Fibroblast of gingiva (primary cell): ENCODE measurements at regions not wholly inside any gene's neighbourhood (a gene's known extent, or its start where the extent isn't known, plus 50 kb on each side); places are given as distances from the start of the nearest gene placed in this dataset.
"Not testable (repeated sequence)": the region's sequence is repeated elsewhere in the genome, so short reads cannot be mapped to it uniquely, and the experiment has no call there.

Experiments
- DNase-seq: peaks from one replicate; pipeline ENCODE4 v3.0.0-alpha.2; 2011; ENCODE audit warnings: low read depth

GRCh38 chr12:19625551-19625950, 186.3 kb downstream of the AEBP2 start:
- DNase-seq = not testable (repeated sequence)

- DNase-seq = no peak
Observed at GRCh38 chr12:19627719-19628118, 188.4 kb downstream of the AEBP2 start.

GRCh38 chr12:19630536-19630935, 191.2 kb downstream of the AEBP2 start:
- DNase-seq = no peak

- no peak for DNase-seq
Observed at GRCh38 chr12:19633194-19633593, 193.9 kb downstream of the AEBP2 start.

GRCh38 chr12:19633641-19634040, 194.3 kb downstream of the AEBP2 start:
- DNase-seq = no peak

- DNase-seq = no peak
Observed at GRCh38 chr12:19639781-19640415, 200.6 kb downstream of the AEBP2 start.

- peak; percentile 43 for DNase-seq
Observed at GRCh38 chr12:19641235-19642080, 202.2 kb downstream of the AEBP2 start.

- no peak for DNase-seq
Observed at GRCh38 chr12:19642345-19642744, 203.1 kb downstream of the AEBP2 start.

- DNase-seq = peak; percentile 44
Observed at GRCh38 chr12:19643635-19644034, 204.3 kb downstream of the AEBP2 start.

- DNase-seq = no peak
Observed at GRCh38 chr12:19644571-19644970, 205.3 kb downstream of the AEBP2 start.

GRCh38 chr12:19645823-19646222, 206.5 kb downstream of the AEBP2 start:
- no peak for DNase-seq

GRCh38 chr12:19646599-19646998, 207.3 kb downstream of the AEBP2 start:
- DNase-seq = no peak

GRCh38 chr12:19647806-19648556, 208.7 kb downstream of the AEBP2 start:
- no peak for DNase-seq

- no peak for DNase-seq
Observed at GRCh38 chr12:19648591-19648990, 209.3 kb downstream of the AEBP2 start.

GRCh38 chr12:19652386-19652785, 213.1 kb downstream of the AEBP2 start:
- no peak for DNase-seq

GRCh38 chr12:19654650-19655376, 215.5 kb downstream of the AEBP2 start:
- peak; percentile 66 for DNase-seq

GRCh38 chr12:19657118-19657731, 217.9 kb downstream of the AEBP2 start:
- DNase-seq = no peak

GRCh38 chr12:19657732-19658130, 218.4 kb downstream of the AEBP2 start:
- DNase-seq = no peak

GRCh38 chr12:19659086-19659485, 219.8 kb downstream of the AEBP2 start:
- no peak for DNase-seq

- DNase-seq = no peak
Observed at GRCh38 chr12:19659501-19659900, 220.2 kb downstream of the AEBP2 start.

GRCh38 chr12:19665121-19665900, 226.0 kb downstream of the AEBP2 start:
- DNase-seq = no peak
